Aorta (tissue), 5 donors: ENCODE measurements at regions not wholly inside any gene's neighbourhood (a gene's known extent, or its start where the extent isn't known, plus 50 kb on each side); places are given as distances from the start of the nearest gene placed in this dataset.

ENCODE experiments used
- ATAC-seq: fragments of 200-7000 bp; cut with Tn5 transposase; one replicate; pipeline ENCODE4 v1.9.1; 2022; ENCODE audit warnings: moderate library complexity; ENCODE audit not compliant: low FRiP score
- DNase-seq, 2 donors: peaks; one replicate each; pipeline ENCODE4 v3.0.0-alpha.2; 2020
- H3K27ac ChIP-seq, 2 donors: one replicate each; pipeline ENCODE4 v1.5.1; 2013; ENCODE audit warnings: low read length in 2 of 2, mild to moderate bottlenecking in 2 of 2, moderate library complexity in 2 of 2, control low read depth in 1 of 2, inconsistent platforms in 1 of 2, low read depth in 1 of 2
- H3K27me3 ChIP-seq, 2 donors: one replicate each; pipeline ENCODE4 v1.6.1; 2013; ENCODE audit warnings: control low read depth in 1 of 2, low read length in 1 of 2, mild to moderate bottlenecking in 1 of 2, moderate library complexity in 1 of 2; ENCODE audit not compliant: insufficient read depth in 2 of 2, control insufficient read depth in 1 of 2
- H3K36me3 ChIP-seq, 2 donors: one replicate each; pipeline ENCODE4 v1.6.1; 2013; ENCODE audit warnings: control low read depth in 1 of 2, low read length in 1 of 2, mild to moderate bottlenecking in 1 of 2; ENCODE audit not compliant: insufficient read depth in 2 of 2, control insufficient read depth in 1 of 2
- H3K4me1 ChIP-seq, 2 donors: one replicate each; pipeline ENCODE4 v1.6.1; 2013; ENCODE audit warnings: low read length in 2 of 2, control low read depth in 1 of 2, mild to moderate bottlenecking in 1 of 2, moderate library complexity in 1 of 2; ENCODE audit not compliant: insufficient read depth in 2 of 2, control insufficient read depth in 1 of 2
- H3K4me3 ChIP-seq, 2 donors: one replicate each; pipeline ENCODE4 v1.5.1; 2013; ENCODE audit warnings: low read length in 2 of 2, control low read depth in 1 of 2, mild to moderate bottlenecking in 1 of 2
- H3K9me3 ChIP-seq: one replicate; pipeline ENCODE4 v1.6.1; 2013; ENCODE audit warnings: mild to moderate bottlenecking, low read length; ENCODE audit not compliant: control insufficient read depth
- WGBS, 2 donors: extraction: QIAGEN DNeasy Blood & Tissue Kit; methylation state at CpG; one replicate each; pipeline ENCODE4 v1.1.7; 2013; 5-methylcytosine and 5-hydroxymethylcytosine counted together
- intact Hi-C, 2 donors: fragments of 100-400 bp; cut with DNase I; formaldehyde crosslinking; loops; one replicate each; pipeline versions ENCODE4 v1.14.2 to v1.15.0; 2022
- donor health status: healthy with polysubstance abuse.
- donor health status: Bipolar disorder and iron deficiency.
- donor health status: DM: no; HTN: no; CAD: no.
- donor health status: DM: no; HTN: no; CAD: no.
- donor health status: DM: yes; HTN: yes; CAD: no.

DNA sequence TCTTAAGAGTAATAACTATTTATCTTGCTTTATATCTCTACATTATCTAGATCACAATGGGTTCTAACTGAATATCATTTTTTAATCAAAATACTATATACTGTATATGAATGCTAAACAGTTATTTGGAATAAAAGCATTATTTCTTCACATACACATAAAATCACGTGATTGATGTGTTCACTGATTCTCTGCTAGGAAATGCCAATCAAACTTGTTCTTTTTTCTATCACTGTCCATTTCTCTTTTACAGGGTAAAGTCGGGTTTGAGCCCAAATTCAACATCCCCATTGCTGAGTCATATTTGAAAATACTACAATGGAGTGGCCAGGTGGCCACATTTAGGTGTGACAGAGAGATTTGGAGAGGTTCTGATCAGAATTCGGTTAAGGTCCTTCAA, 1114.0 kb upstream of the PIK3C3 start:
- Histone ChIP-seq H3K4me3 (no peak overlapping the region), H3K27me3 (no peaks in the 10 kb centered on the region), H3K4me1 (no peaks in the 10 kb centered on the region), H3K27ac (no peak overlapping the region), H3K9me3 (peaks cover 2% of the 10 kb centered on the region), H3K36me3 (no peaks in the 10 kb centered on the region)
- ATAC-seq = no peak
- no peak for DNase-seq
- WGBS, 2 donors = 71 to 74% methylated on average over 3 of the region's 3 CpGs
- intact Hi-C loops = no loop called here

DNA sequence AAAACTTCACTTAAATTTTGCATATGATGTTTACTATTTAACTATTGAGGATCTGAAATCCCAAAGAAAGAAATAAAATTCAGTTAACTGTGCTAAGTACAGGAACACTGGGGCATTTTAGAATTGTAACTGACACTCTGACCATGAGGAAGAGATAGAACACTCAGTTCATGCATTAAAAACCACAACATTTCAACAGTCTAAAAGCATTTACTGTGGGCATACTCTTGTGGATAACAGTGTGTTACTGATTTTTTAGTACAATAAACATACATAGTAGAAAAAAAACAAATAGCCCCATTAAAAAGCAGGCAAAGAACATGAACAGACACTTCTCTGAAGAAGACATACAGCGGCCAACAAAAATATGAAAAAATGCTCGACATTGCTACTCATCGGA, 1122.7 kb upstream of the PIK3C3 start:
- 90 to 92% methylated on average over 3 of the region's 3 CpGs for WGBS, 2 donors
- Histone ChIP-seq H3K27me3 (no peaks in the 10 kb centered on the region), H3K4me3 (no peak overlapping the region), H3K4me1 (no peaks in the 10 kb centered on the region), H3K36me3 (no peaks in the 10 kb centered on the region), H3K9me3 (no peaks in the 10 kb centered on the region), H3K27ac (no peak overlapping the region)
- intact Hi-C loops = no loop called here
- DNase-seq (no peak), ATAC-seq (no peak)

DNA sequence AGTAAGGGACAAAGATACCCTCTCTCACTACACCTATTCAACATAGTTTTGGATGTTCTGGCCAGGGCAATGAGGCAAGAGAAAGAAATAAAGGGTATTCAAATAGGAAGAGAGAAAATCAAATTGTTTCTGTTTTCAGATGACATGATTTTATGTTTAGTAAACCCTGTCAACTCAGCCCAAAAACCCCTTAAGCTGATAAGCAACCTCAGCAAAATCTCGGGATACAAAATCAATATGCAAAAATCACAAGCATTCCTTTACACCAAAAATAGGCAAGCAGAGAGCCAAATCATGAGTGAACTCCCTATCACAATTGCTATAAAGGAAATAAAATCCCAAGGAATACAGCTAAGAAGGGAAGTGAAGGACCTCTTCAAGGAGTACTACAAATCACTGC, 1130.7 kb upstream of the PIK3C3 start:
- no peaks in the 10 kb centered on the region for H3K4me1 ChIP-seq
- H3K4me3 ChIP-seq = no peak overlapping the region
- no peaks in the 10 kb centered on the region for H3K27me3 ChIP-seq
- no peaks in the 10 kb centered on the region for H3K9me3 ChIP-seq
- intact Hi-C loops = no loop called here
- DNase-seq (no peak), ATAC-seq (no peak)
- no peaks in the 10 kb centered on the region for H3K36me3 ChIP-seq
- 88 to 89% methylated on average over 1 of the region's 1 CpG for WGBS, 2 donors
- no peak overlapping the region for H3K27ac ChIP-seq

- 84 to 88% methylated on average over 6 of the region's 6 CpGs for WGBS, 2 donors
- H3K9me3 ChIP-seq = no peaks in the 10 kb centered on the region
- H3K4me3 ChIP-seq = no peak overlapping the region
- no peaks in the 10 kb centered on the region for H3K27me3 ChIP-seq
- H3K36me3 ChIP-seq = no peaks in the 10 kb centered on the region
- no peak for DNase-seq
- H3K4me1 ChIP-seq = no peaks in the 10 kb centered on the region
- H3K27ac ChIP-seq = no peak overlapping the region
- no peak for ATAC-seq
- intact Hi-C loops = no loop called here
Observed at GRCh38 chr18:40821596-40822243, 1133.3 kb upstream of the PIK3C3 start.

- Histone ChIP-seq H3K27me3 (no peaks in the 10 kb centered on the region), H3K4me1 (no peaks in the 10 kb centered on the region), H3K27ac (no peak overlapping the region), H3K4me3 (no peak overlapping the region), H3K9me3 (no peaks in the 10 kb centered on the region), H3K36me3 (no peaks in the 10 kb centered on the region)
- intact Hi-C loops = no loop called here
- 38 to 53% methylated on average over 1 of the region's 1 CpG for WGBS, 2 donors
- ATAC-seq (no peak), DNase-seq (no peak)
Observed at GRCh38 chr18:40812981-40813515, 1142.0 kb upstream of the PIK3C3 start.

DNA sequence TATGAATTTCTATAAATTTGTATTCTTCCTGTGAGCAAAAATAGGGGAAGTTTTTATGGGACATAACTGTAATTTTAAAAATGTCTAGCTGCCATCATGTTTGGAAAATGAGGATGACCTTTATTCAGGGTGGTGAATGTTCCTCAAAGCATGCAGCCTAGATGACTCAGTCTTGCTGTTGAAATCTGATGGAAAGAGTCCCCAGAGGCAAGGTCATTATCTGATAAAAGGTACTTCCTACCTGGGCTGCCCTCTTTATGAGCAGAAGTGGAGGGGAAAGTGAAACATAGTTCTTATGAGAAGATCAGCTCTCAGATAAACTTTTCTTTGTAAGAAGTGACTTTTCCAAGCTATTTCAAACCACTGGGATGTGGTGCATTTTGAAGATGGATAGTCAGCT, 1144.7 kb upstream of the PIK3C3 start:
- intact Hi-C loops = no loop called here
- ATAC-seq = no peak
- Histone ChIP-seq H3K27ac (no peak overlapping the region), H3K9me3 (no peaks in the 10 kb centered on the region), H3K4me1 (no peaks in the 10 kb centered on the region), H3K36me3 (no peaks in the 10 kb centered on the region), H3K4me3 (no peak overlapping the region), H3K27me3 (no peaks in the 10 kb centered on the region)
- no peak for DNase-seq

GRCh38 chr18:40789286-40789685, 1165.7 kb upstream of the PIK3C3 start:
- H3K27me3 ChIP-seq = no peaks in the 10 kb centered on the region
- H3K4me3 ChIP-seq = no peak overlapping the region
- DNase-seq (no peak), ATAC-seq (no peak)
- intact Hi-C loops = no loop called here
- H3K27ac ChIP-seq = no peak overlapping the region
- H3K9me3 ChIP-seq = no peaks in the 10 kb centered on the region
- no peaks in the 10 kb centered on the region for H3K4me1 ChIP-seq
- no peaks in the 10 kb centered on the region for H3K36me3 ChIP-seq
- WGBS, 2 donors = 67 to 75% methylated on average over 4 of the region's 4 CpGs

DNA sequence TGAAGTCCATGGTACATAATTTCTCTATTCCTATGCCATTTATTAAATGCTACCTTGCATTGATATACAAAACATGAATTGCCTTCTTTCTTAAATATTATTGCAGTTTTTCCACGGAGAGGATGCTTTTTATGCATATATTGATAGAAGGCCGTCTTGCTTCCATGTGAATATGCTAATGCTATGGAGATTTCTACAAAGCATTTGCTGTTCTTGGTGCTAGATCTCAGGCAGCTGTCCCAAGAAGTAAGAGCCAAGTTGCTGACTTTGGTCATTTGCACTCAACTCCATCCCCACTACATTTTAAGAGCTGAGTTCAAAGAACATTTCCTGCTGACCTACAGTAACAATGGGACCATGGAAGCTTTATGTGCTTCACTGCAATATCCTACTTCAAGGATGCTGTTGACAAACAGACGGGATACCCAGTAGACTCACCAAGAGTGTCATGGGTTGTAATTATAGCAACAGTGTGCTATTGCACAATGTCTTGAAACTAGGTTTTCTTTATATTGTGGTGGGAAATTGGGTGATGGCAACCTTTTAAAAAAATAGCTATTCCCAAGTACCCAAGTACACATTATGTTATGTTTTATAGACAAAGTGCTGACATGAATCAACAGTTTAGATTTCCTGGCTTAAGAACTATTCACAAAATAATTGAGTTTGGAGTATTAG, 1172.4 kb upstream of the PIK3C3 start:
- no peak overlapping the region for H3K27ac ChIP-seq
- intact Hi-C loops = no loop called here
- H3K27me3 ChIP-seq = no peaks in the 10 kb centered on the region
- H3K4me3 ChIP-seq = no peak overlapping the region
- 80 to 83% methylated on average over 3 of the region's 3 CpGs for WGBS, 2 donors
- no peak for DNase-seq
- no peak for ATAC-seq
- H3K4me1 ChIP-seq = no peaks in the 10 kb centered on the region
- H3K9me3 ChIP-seq = no peaks in the 10 kb centered on the region
- no peaks in the 10 kb centered on the region for H3K36me3 ChIP-seq

- intact Hi-C loops = no loop called here
- H3K27ac ChIP-seq = no peak overlapping the region
- WGBS, 2 donors = 49 to 50% methylated on average over 2 of the region's 2 CpGs
- H3K4me1 ChIP-seq = no peaks in the 10 kb centered on the region
- no peak overlapping the region for H3K4me3 ChIP-seq
- H3K27me3 ChIP-seq = no peaks in the 10 kb centered on the region
- ATAC-seq = no peak
- peaks cover 1% of the 10 kb centered on the region for H3K9me3 ChIP-seq
- H3K36me3 ChIP-seq = no peaks in the 10 kb centered on the region
- DNase-seq = no peak
Observed at GRCh38 chr18:40769786-40770185, 1185.2 kb upstream of the PIK3C3 start.
